H9 (cell line): ENCODE measurements at regions not wholly inside any gene's neighbourhood (a gene's known extent, or its start where the extent isn't known, plus 50 kb on each side); places are given as distances from the start of the nearest gene placed in this dataset.

ENCODE experiments used
- DNase-seq: peaks from one replicate; pipeline ENCODE4 v3.0.0-alpha.2; 2017
- H2AFZ ChIP-seq: one replicate; pipeline ENCODE4 v1.6.1; 2013; ENCODE audit warnings: mild to moderate bottlenecking, low read length, control low read depth, moderate library complexity
- H2AK5ac ChIP-seq: 2 replicates; pipeline ENCODE4 v1.6.1; 2013; ENCODE audit warnings: low read length, control low read depth, mixed read lengths; ENCODE audit not compliant: insufficient read length
- H2BK120ac ChIP-seq: one replicate; pipeline ENCODE4 v1.6.1; 2013; ENCODE audit warnings: low read depth, mild to moderate bottlenecking, low read length, control low read depth, inconsistent platforms; ENCODE audit not compliant: poor library complexity, severe bottlenecking
- H2BK12ac ChIP-seq: 2 replicates; pipeline ENCODE4 v1.6.1; 2013; ENCODE audit warnings: low read length, control low read depth, mixed read lengths, low read depth; ENCODE audit not compliant: insufficient read length
- H2BK15ac ChIP-seq: 2 replicates; pipeline ENCODE4 v1.6.1; 2013; ENCODE audit warnings: low read depth, low read length, control low read depth
- H2BK20ac ChIP-seq: one replicate; pipeline ENCODE4 v1.6.1; 2013; ENCODE audit warnings: low read depth, mild to moderate bottlenecking, low read length, control low read depth, inconsistent platforms; ENCODE audit not compliant: poor library complexity, severe bottlenecking
- H2BK5ac ChIP-seq: 2 replicates; pipeline ENCODE4 v1.6.1; 2013; ENCODE audit warnings: low read length, control low read depth, mixed read lengths; ENCODE audit not compliant: insufficient read length
- H3K14ac ChIP-seq: 2 replicates; pipeline ENCODE4 v1.6.1; 2013; ENCODE audit warnings: low read length, control low read depth; ENCODE audit not compliant: insufficient read depth
- H3K18ac ChIP-seq: 2 replicates; pipeline ENCODE4 v1.6.1; 2013; ENCODE audit warnings: low read depth, mild to moderate bottlenecking, mixed read lengths, low read length, control low read depth; ENCODE audit not compliant: insufficient read length
- H3K23ac ChIP-seq: 2 replicates; pipeline ENCODE4 v1.6.1; 2013; ENCODE audit warnings: low read length, control low read depth, mixed read lengths, low read depth; ENCODE audit not compliant: insufficient read length
- H3K23me2 ChIP-seq: 2 replicates; pipeline ENCODE4 v1.6.1; 2013; ENCODE audit warnings: low read depth, mild to moderate bottlenecking, mixed read lengths, low read length, control low read depth; ENCODE audit not compliant: insufficient read length, poor library complexity, severe bottlenecking
- H3K27ac ChIP-seq: 2 replicates; pipeline ENCODE4 v1.5.1; 2013; ENCODE audit warnings: low read length, control low read depth, mixed read lengths, low read depth; ENCODE audit not compliant: insufficient read length
- H3K27me3 ChIP-seq: 2 replicates; pipeline ENCODE4 v1.6.1; 2013; ENCODE audit warnings: low read length, control low read depth, inconsistent platforms; ENCODE audit not compliant: insufficient read depth
- H3K4ac ChIP-seq: 2 replicates; pipeline ENCODE4 v1.6.1; 2013; ENCODE audit warnings: low read depth, mild to moderate bottlenecking, control low read depth, inconsistent platforms, low read length, moderate library complexity
- H3K4me1 ChIP-seq: 2 replicates; pipeline ENCODE4 v1.6.1; 2013; ENCODE audit warnings: low read length, control low read depth, inconsistent platforms; ENCODE audit not compliant: insufficient read depth
- H3K4me2 ChIP-seq: 2 replicates; pipeline ENCODE4 v1.6.1; 2013; ENCODE audit warnings: low read length, control low read depth, mixed read lengths; ENCODE audit not compliant: insufficient read length, insufficient read depth
- H3K56ac ChIP-seq: 2 replicates; pipeline ENCODE4 v1.6.1; 2013; ENCODE audit warnings: low read depth, mild to moderate bottlenecking, mixed read lengths, low read length, control low read depth; ENCODE audit not compliant: insufficient read length
- H3K79me1 ChIP-seq: 2 replicates; pipeline ENCODE4 v1.6.1; 2013; ENCODE audit warnings: low read depth, mild to moderate bottlenecking, moderate library complexity, low read length, control low read depth, inconsistent platforms; ENCODE audit not compliant: insufficient read depth, poor library complexity, severe bottlenecking
- H3K79me2 ChIP-seq: 2 replicates; pipeline ENCODE4 v1.6.1; 2013; ENCODE audit warnings: low read length, control low read depth, inconsistent platforms; ENCODE audit not compliant: insufficient read depth
- H3K9ac ChIP-seq: 2 replicates; pipeline ENCODE4 v1.6.1; 2013; ENCODE audit warnings: low read length, control low read depth, mixed read lengths; ENCODE audit not compliant: insufficient read length; ENCODE audit errors: extremely low read depth
- H3K9me3 ChIP-seq: one replicate; pipeline ENCODE4 v1.6.1; 2013; ENCODE audit warnings: low read depth, low read length, inconsistent platforms; ENCODE audit not compliant: control insufficient read depth
- H3T11ph ChIP-seq: one replicate; pipeline ENCODE4 v1.6.1; 2013; ENCODE audit warnings: mild to moderate bottlenecking, low read length, control low read depth, inconsistent platforms
- H4K20me1 ChIP-seq: one replicate; pipeline ENCODE4 v1.6.1; 2013; ENCODE audit not compliant: control insufficient read depth, insufficient read length, insufficient read depth
- H4K5ac ChIP-seq: 2 replicates; pipeline ENCODE4 v1.6.1; 2013; ENCODE audit warnings: low read depth, mild to moderate bottlenecking, mixed read lengths, low read length, control low read depth; ENCODE audit not compliant: insufficient read length
- H4K8ac ChIP-seq: replicated peaks from 2 replicates; pipeline ENCODE4 v1.6.1; 2013; ENCODE audit warnings: low read length, control low read depth, mixed read lengths, low read depth; ENCODE audit not compliant: insufficient read length
- H4K91ac ChIP-seq: 2 replicates; pipeline ENCODE4 v1.6.1; 2013; ENCODE audit warnings: low read depth, mild to moderate bottlenecking, moderate library complexity, mixed read lengths, low read length, control low read depth; ENCODE audit not compliant: insufficient read length
- H3K27ac Mint-ChIP-seq, 3 experiments: 2 replicates in 2 of 3; 3 replicates in 1 of 3; pipeline ENCODE4 v1.8.0; 2020 to 2021; ENCODE audit warnings: mixed read lengths in 3 of 3, mild to moderate bottlenecking in 1 of 3, moderate library complexity in 1 of 3
- H3K27me3 Mint-ChIP-seq: 2 replicates; pipeline ENCODE4 v1.8.0; 2021; ENCODE audit warnings: low read depth, mild to moderate bottlenecking, moderate library complexity, mixed read lengths
- H3K36me3 Mint-ChIP-seq, 3 experiments: 2 replicates in 2 of 3; 3 replicates in 1 of 3; pipeline ENCODE4 v1.8.0; 2020 to 2021; ENCODE audit warnings: low read depth in 3 of 3, mixed read lengths in 3 of 3; ENCODE audit not compliant: insufficient read depth in 1 of 3
- H3K4me1 Mint-ChIP-seq, 2 experiments: 2 replicates each; pipeline ENCODE4 v1.8.0; 2020; ENCODE audit warnings: mixed read lengths in 2 of 2
- H3K4me3 Mint-ChIP-seq, 2 experiments: 2 replicates in 1 of 2; 3 replicates in 1 of 2; pipeline ENCODE4 v1.8.0; 2020 to 2021; ENCODE audit warnings: mild to moderate bottlenecking in 2 of 2, mixed read lengths in 2 of 2, moderate library complexity in 1 of 2
- H3K9me3 Mint-ChIP-seq, 2 experiments: 2 replicates in 1 of 2; 3 replicates in 1 of 2; pipeline ENCODE4 v1.8.0; 2020; ENCODE audit warnings: mild to moderate bottlenecking in 2 of 2, mixed read lengths in 2 of 2, moderate library complexity in 1 of 2
- CTCF ChIP-seq: fragments of 200-600 bp; sonication (generic); conservative IDR thresholded peaks from 3 replicates; pipeline ENCODE4 v1.8.0; 2021; ENCODE audit warnings: antibody characterized with exemption, mild to moderate bottlenecking
- WGBS: extraction: QIAGEN DNeasy Blood & Tissue Kit; methylation state at CpG from one replicate; pipeline ENCODE4 v1.1.7; 2013; ENCODE audit warnings: missing lambda C conversion rate, low lambda C conversion rate, mixed read lengths; ENCODE audit not compliant: insufficient read length; ENCODE audit errors: extremely low coverage; 5-methylcytosine and 5-hydroxymethylcytosine counted together

DNA sequence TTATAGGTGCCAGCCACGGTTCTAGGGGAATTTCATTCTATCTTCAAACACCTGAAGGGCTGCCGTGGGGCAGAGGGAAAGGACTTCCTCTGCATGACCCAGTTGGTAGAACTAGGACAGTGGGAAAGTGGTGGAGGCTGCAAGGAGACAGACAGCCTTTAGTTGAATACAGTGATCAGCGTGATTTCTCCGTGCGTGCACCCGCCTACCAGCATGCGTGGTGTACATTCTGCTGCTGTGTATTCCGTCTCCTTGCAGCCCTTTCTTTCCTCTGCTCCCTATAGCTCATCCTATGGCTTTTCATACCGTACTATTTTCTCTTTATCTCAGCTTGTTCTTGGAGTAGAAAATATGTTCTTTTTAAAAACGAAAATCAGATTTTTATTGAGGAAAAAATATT is 146.9 kb downstream of the MRM1 start:
- Histone ChIP-seq H3K4ac (no peak overlapping the region), H4K91ac (no peak overlapping the region), H3K79me2 (no peaks in the 10 kb centered on the region), H3K56ac (no peak overlapping the region), H3K79me1 (no peaks in the 10 kb centered on the region), H3K9ac (no peak overlapping the region), H4K8ac (no peak overlapping the region), H3K23me2 (no peaks in the 10 kb centered on the region), H3K14ac (no peak overlapping the region), H3K9me3 (no peaks in the 10 kb centered on the region), H2BK15ac (no peak overlapping the region), H3T11ph (no peak overlapping the region), H4K20me1 (no peaks in the 10 kb centered on the region), H2BK20ac (no peak overlapping the region), H2BK12ac (no peak overlapping the region), H3K4me2 (no peak overlapping the region), H2AFZ (no peak overlapping the region), H3K27ac (no peak overlapping the region), H3K18ac (no peak overlapping the region), H2BK5ac (no peak overlapping the region), H3K27me3 (no peaks in the 10 kb centered on the region), H2BK120ac (no peak overlapping the region), H4K5ac (no peak overlapping the region), H2AK5ac (no peak overlapping the region), H3K23ac (no peak overlapping the region), H3K4me1 (no peaks in the 10 kb centered on the region)
- no peak for DNase-seq
- peaks cover 18 to 22% of the 10 kb centered on the region in 2 experiments for H3K4me1 Mint-ChIP-seq
- no peaks in the 10 kb centered on the region for H3K9me3 Mint-ChIP-seq
- H3K27ac Mint-ChIP-seq: no peak overlapping the region
- WGBS: no CpG with 5 or more reads among the region's 10 CpGs
- no peaks in the 10 kb centered on the region for H3K36me3 Mint-ChIP-seq
- peaks cover 6% of the 10 kb centered on the region; the same call in 1 of the 2 replicates for H3K27me3 Mint-ChIP-seq
- TF ChIP-seq CTCF: no peak
- H3K4me3 Mint-ChIP-seq: no peak overlapping the region
